T-helper 1 cell treated with Interleukin-12 subunit alpha and Interleukin-12 subunit beta and Interleukin-4 antibody, amounts not matched to agents 30 ng/mL and 1 ng/mL, for 36 hours (primary cell): ENCODE measurements at regions not wholly inside any gene's neighbourhood (a gene's known extent, or its start where the extent isn't known, plus 50 kb on each side); places are given as distances from the start of the nearest gene placed in this dataset.
"Not testable (repeated sequence)": the region's sequence is repeated elsewhere in the genome, so short reads cannot be mapped to it uniquely, and the experiment has no call there.

ENCODE experiments used
- intact Hi-C: fragments of 100-400 bp; cut with micrococcal nuclease; formaldehyde crosslinking; loops from one replicate; pipeline ENCODE4 v1.15.1; 2024

DNA sequence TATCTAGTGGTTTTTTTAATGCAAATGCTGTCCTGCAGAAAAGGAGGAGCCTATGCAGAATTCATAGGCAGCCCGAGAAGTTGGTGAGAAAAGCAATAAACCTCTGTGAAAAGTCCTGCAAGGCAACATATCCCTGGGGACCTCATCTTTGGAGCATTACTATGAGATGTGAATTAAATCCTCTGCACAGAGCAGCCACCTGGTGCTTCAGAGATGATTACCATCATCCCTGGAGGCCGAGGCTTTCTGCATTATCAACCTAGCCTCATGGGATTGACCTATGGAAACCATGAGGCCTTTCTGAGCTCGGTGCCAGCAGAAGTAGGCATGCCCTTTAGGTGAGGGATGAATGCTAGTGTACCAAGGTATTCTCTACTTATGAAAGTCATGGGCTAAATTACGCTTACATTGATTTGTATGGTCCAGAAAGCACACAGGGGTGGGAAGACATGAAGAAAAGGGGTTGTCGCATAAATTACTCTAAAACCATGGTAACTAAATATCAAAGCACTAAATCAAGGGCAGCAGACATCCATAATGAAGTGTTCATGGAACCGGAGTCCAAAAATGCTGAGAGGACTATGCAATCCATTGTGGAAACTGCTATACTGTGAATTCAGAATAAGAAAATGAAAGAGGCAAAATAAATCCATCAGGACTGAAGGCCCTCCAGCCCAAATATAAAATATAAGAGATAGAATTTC lies 623.5 kb upstream of the DDX18 start:
- intact Hi-C loops = no loop called here

DNA sequence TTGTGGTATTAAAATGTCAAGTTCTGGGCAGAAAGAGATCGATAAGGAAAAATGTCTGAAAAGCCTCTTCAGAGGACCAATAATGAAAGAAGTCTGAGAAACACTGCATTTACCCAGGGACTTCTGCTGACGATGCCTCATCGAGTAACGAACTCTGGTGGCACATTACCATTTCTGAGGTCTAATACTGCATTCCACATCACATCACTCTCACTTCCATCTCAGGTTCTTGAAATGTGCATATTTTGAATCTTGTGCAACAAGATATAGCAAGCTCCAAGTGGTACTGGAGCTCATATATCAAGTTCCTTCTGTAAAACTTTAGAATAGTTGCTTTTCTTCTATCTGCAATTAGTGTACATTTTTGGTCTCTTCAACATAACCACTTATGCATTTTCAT lies 619.1 kb upstream of the DDX18 start:
- intact Hi-C loops = no loop called here

DNA sequence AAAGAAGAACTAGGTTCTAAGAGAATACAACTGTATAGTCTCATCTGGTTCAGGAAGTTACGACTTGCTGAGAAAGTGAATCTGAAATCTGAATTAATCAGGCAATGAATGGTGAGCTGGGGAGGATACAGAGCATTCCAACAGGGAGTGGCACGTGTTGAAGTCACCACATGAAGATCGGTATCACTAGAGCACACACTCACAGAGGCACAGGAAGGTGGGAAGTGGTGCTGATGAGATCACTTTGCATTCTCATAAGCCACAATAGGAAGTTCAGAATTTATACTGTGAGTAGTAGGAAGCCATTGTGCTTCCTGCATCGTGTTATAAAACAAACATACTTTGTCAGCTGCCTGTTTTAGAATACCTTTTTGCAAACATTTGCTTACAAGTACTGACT lies 615.0 kb upstream of the DDX18 start:
- intact Hi-C loops = no loop called here

DNA sequence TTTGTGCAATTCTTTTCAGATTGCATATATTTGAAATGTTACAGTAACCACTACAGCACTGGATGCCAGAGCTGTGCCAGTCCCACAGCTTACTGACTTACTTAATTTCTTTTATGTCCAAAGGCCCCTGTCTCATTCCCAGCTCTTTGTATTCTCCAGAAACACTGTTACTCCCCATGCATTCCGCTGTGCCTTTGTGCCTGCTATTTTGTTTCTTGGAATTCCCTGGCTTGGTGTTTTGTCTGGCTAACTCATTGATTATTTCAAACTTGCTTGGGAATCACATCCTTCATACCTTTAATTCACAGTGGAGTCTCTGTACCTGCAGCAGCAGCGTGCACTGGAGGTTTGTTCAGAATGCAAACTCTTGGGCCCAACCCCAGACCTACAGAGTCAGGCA lies 601.9 kb upstream of the DDX18 start:
- intact Hi-C loops = no loop called here

DNA sequence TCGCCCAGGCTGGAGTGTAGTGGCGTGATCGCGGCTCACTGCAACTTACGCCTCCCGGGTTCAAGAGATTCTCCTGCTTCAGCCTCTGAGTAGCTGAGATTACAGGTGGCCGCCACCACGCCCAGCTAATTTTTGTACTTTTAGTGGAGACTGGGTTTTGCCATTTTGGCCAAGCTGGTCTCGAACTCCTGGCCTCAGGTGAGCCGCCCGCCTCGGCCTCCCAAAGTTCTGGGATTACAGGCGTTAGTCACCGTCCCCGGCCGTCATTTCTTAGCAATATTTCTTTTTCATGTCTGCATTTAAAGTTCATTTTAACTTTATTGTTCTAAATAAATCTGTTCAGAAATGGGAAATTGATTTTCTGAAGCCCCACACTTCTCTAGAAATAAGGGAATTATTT lies 597.3 kb upstream of the DDX18 start:
- intact Hi-C loops = no loop called here

DNA sequence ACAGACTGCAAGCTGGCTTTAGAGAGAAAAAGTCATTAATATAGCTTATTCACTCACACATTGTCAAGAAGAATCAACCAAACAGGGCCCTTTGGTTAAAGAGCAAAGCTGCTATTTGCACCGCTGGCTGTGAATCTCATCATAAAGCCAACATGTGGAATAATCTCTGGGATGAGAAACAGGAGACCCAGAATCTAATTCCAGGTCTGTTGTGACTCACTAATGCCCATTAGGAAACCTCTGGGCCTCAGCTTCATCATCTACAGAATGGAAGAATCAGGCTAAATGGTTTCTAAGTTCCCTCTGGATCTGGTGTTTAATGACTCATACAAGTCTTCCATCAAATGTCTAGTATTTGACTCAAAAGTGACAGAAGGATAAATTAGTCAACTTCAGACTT lies 591.7 kb upstream of the DDX18 start:
- intact Hi-C loops = no loop called here

DNA sequence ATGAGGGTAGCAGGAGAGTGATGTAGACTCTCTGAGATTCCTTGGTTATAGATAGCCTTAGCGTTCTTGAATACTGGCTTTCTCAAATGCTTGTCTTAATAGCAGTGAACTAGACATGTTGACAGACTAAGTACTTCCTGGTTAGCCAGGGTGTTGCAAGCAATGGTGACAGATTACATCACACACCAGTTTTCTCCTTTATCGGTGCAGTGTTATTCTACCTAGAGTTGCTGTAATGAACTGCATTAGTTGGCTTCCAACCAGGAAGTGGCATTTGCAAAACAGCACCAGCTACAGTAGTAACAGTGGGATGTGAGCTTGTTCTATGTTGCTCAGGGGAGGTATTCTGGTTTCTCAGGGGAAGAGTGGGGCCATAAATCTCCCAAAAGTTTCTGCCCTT lies 582.2 kb upstream of the DDX18 start:
- intact Hi-C loops = no loop called here

DNA sequence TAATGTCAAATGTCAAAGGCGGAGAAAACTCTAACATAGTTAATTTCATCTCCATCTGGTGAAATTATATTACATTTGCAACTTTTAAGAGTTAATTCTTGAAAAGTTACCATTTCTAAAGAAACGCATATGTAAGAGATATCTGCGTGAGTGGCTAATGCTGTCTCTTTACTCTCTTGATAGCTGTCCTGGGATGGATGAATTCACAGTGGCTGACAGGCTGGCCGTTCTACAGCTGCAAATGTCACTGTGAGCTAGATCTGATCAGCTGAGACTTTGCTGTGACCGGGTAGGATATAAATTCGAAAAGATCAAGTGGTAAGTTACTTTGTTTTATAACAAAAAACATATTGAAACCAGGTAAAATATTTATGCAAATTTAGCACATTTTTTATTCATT lies 557.1 kb upstream of the DDX18 start:
- intact Hi-C loops = no loop called here

DNA sequence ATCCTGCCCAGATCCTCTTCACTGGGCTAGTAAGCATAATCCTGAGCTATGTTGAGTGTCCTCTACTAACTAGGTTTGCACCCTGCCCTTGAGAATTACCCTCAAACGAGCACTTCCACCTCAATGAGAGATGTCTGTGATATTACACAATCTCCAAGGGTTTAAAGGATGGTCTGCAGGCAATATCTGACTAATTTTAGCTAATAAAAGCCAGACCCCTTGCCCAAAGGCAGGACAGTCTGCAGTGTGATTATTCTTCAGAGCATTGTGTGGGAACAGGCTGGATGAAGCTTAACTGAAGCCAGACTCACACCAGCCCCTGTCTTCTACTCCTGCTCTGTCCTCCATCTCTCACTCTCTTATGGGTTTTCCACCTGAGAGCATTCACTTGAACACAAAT lies 544.9 kb upstream of the DDX18 start:
- intact Hi-C loops = no loop called here

DNA sequence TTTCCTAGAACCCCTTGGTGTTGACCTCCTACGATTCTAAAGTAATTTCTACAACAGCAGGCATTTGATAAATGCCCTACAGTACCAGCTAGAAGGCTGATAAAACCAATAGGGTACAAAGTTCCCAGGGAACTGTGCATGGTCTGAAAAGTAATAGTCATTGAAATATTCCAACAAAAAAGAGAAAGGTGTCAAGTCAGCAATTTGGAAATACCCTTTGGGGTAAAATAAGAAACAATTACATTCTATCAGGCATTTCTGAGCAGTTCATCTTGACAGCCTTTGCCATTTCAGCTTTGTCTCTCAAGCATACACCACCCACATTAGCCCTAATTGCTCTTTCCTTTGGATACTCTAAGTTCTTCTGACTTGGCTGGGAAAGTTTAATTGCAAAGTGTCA lies 542.9 kb upstream of the DDX18 start:
- intact Hi-C loops = no loop called here

DNA sequence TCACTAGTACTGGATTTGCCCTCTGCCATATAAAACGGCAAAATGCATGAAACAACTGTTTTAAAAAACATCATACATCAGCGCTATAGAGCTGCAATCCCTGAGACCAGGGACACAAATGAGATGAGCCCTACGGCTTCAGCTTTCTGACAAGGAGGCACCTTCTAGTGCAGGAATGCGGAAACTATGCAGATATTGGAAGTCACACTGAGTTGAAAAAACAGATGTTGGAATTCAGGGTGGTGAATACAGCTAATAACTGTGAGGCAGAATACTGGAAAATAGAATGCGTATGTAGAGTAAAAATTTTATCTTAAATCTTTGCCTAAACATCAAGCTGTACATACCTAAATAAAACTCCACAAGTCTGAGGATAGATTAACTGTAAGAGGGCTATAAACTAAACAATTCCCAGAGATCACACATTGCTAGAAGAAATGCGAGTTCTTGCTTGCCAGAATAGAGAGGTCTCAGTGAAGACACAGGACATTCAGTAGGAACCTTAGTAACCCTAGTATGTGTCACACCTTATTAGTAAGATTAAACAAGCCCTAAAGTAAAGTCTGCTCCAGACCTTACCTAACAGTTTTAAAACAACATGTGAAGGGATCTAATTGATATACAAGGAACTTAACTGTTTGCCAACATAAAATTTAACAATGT lies 541.4 kb upstream of the DDX18 start:
- intact Hi-C loops = no loop called here

DNA sequence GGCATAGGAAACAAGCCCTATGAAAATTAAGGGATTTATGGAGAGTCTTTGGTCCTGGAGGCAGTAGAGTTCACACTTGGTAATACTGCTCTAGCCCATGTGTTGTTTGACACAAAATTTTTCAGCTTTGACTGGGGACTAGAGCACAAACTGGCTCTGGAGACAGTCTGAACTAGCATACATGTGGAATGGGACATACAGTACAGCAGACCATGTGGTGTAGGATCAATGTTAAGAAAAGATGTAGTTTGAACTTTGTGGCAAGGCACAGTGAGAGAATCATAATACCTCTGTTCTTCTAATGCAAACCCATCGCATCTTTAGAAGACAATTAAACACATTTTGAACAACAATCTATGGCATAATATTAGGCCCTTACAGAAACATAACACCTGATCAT lies 521.5 kb upstream of the DDX18 start:
- intact Hi-C loops = no loop called here

DNA sequence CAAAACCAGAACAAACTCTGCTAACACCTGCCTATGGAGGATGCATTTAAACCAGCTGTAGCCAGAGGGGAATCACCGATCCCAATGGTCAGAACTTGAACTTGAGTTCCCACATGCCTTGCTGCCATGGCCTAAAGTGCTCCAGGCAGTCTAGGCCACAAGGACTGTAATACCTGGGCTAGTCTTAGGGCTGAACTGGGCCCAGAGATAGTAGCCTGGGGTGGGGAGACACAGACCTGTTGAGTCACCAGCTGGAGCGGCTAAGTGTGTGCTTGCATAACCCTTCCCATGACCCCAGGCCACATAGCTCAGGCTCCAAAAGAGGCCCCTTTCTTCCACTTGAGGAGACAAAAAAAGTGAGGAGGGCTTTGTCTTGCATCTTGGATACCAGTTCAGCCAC lies 515.0 kb upstream of the DDX18 start:
- intact Hi-C loops = no loop called here

DNA sequence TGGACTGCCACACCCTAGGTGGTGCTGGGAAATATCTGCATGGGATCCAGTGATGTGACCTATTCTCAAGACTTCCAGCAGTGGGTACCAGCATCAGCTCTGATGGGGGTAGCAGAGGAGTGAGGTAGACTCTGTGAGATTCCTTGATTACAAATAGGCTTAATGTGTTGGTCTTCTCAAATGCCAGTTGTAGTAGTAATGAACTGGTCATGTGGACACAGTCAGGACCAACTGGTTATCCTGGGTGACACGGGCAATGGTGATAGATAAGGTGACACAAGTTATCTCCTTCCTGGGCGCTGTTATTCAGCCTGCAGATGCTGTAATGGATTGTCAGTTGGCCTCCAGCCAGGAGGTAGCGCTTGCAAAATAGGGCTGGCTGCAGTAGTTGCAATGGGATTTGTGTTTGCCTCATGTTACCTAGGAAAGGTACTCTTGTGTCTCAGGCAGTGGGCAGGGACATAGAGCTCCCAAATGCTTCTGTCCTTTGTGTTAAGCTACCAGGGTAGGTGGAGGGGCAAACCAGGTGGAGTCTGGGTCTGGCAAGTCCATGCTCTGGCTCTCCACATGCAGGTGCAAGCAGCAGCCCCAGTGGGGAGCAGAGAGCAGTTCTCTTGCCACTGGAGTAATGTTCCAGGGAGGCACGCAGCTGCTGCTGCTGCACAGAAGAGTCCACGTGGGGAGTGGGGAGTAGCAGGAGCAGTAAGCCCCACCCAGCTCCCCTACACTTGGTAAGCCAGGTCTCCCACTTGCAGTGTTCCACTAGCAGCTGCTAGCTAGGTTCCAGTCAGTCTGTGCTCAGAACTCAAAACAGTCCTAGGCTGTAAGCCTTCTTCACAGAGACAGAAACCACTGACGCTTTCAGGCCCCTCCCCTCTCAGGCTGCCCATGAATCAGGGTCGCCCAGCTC lies 505.4 kb upstream of the DDX18 start:
- intact Hi-C loops = no loop called here

DNA sequence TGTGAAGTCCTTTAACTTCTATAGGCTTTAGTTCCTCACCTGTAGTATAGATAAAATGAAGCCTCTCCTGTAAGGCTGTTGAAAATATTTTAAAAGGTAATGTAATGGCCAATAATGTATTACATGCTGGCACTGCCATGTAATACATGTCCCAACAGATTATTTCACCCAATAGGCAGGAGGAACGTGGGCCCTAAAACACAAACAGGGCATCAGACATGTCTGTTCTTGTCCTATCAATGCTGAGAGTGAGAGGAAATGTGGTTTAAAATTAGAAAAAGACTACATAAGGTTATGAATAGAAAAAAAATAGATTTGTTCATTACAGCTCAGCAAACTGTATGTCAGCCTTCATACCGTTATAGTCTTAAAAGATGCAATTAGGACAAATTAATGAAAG lies 492.7 kb upstream of the DDX18 start:
- intact Hi-C loops = no loop called here

DNA sequence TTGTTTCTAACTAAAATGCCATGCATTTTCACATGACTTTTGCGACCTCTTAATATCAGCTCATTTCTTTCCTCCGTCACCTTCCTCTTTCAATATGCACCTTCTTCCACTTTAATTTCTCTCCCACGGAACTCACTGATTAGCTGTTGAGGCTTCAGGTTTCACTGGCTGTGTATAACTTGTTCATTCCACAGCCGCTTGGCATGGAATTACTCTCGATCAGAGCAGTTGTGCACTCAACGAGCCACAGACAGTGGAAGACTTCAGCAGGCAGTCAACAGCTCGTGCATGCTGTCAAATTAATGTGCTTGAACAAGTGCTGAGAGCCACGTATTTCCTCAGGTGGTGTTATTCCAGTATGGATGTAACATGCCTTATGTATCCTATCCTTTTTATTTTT lies 491.2 kb upstream of the DDX18 start:
- intact Hi-C loops = no loop called here

DNA sequence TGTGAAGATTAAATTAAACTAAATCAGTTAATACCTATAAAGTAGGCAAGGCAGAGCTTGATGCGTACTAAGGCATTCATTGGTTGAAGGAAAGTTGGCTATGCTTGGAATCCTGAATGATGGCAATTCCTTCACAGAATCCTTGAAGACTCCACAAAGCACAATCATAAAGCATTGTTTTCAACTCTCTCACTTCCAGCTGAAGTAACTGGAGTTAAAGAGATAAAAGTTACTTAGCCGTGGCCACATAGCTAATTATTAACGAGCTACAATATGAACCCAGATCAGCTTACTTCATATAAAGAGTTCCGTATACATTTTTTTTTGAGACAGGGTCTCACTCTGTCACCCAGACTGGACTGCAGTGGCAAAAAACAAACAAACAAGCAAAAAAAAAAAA lies 483.9 kb upstream of the DDX18 start:
- intact Hi-C loops = no loop called here

DNA sequence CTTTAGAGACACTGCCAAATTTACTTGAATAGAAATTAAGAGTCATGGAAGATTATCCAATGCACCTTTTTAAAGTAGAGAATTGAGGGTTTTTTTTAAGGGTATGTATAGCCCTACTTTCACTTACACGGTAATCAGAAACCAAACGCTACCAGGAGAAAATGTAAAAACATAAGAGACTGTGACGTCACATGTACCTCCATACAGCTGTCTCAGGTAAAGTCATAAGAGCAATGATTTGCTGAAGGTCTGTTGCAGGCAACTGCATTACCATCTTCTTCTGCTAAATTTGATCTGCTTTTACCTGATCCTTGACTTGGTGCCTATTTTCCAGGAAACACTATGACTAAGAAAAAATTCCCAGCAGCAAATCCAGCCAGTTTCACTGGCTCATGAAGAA lies 478.5 kb upstream of the DDX18 start:
- intact Hi-C loops = no loop called here

DNA sequence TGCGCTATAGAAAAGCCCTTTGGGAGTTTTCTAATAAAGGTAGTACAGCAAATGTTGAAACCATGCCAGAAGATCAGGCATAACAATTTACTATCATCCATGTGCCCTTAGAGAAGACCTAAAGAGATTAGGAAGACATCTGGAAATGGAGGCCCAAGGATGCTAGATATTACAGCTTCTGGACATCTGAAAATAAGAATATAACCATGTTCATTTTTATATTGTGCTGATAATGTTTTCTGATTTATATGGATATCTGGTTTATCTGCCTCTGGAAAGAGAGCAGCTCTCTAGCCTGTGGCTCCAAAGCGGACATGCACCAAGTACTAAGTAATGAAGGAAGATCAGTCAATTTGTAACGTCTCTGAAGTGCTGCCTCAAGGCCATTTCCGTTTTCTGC lies 478.0 kb upstream of the DDX18 start:
- intact Hi-C loops = no loop called here

DNA sequence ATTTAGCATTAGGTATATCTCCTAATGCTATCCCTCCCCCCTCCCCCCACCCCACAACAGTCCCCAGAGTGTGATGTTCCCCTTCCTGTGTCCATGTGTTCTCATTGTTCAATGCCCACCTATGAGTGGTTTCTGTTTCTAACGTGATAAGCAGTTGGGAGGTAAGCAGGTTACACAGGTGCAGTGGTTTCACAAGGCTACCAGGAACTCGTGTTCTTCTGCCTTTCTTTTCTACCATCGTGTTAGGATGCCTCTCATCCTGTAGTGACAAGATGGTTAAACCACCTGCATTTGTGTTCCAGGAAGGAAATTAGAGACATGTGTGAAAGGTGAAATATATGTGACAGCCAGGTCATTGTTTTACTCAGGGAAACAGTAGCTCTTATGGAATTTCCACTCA lies 476.5 kb upstream of the DDX18 start:
- intact Hi-C loops = not testable (repeated sequence)

DNA sequence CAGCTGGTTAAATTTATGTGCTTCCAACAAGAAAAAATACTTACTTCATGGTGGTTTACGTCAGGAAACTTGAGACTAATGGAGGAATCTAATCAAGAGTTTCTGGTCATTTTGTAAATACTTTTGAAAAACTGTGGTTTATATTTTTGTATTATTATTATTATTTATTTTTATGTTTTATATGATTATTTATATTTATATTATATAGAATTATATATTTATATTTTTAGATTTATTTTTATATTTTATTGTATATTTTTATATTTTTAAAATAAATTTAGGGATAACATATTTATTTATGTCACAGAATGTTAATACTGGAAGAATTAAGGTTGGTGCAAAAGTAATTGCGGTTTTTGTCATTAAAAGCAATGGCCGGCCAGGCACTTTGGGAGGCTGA lies 474.5 kb upstream of the DDX18 start:
- intact Hi-C loops = no loop called here

DNA sequence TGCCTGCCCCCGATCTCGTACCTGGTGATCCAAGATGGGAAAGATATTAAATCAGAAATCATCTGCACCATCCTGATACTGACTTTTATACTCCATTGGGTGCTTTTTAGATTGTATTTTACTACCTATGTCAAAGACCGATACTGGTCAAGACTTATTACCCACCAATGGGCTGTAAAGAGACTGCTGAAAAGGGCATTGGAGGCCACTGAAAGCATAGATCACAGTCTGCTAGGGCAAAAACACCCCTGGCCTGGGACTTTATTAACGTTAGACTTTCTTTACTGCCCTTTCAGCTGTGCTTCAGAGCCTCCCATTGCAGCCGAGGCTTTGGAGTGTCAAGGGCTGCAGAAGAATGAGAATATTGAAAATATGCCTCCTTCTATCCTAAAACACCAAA lies 472.8 kb upstream of the DDX18 start:
- intact Hi-C loops = no loop called here

DNA sequence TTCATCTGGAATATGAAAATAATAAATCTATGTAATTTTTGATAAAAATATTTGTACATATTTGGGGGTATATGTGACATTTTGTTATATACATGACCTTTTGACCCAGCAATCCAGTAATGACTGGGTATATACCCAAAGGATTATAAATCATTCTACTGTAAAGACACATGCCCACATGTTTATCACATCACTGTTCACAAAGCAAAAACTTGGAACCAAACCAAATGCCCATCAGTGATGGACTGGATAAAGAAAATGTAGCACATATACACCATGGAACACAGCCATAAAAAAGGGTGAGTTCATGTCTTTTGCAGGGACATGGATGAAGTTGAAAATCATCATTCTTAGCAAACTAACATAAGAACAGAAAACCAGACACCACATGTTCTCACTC lies 472.1 kb upstream of the DDX18 start:
- intact Hi-C loops = no loop called here
